ENCODE measurements at regions not wholly inside any gene's neighbourhood (a gene's known extent, or its start where the extent isn't known, plus 50 kb on each side); places are given as distances from the start of the nearest gene placed in this dataset.

DNA sequence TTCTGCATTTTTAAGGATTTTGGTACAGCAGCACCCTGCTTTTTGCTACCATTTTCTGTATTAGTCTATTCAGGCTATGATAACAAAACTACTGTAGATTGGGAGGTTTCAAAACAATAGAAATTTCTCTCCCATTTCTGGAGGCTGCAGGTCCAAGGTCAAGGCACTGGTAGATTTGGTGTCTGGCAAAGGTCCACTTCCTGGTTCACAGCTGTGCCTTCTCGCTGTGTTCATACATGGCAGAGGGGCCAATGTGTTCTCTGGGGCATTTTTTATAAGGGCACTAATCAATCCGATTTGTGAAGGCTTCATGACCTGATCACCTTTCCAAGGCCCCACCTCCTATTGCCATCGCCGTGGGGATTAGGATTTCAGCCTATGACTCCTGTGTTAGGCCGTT is 268.1 kb upstream of the RTL1 start:
- H3K4me3 ChIP-seq (ENCODE audit: low read length) = no peak overlapping the region
- intact Hi-C loops (cut with DNase I, micrococcal nuclease) = no loop called here
- no peaks in the 10 kb centered on the region for H3K4me1 ChIP-seq (ENCODE audit: insufficient read depth, low read length)
- Mint-ChIP-seq H3K4me1 (ENCODE audit: low read depth) (no peaks in the 10 kb centered on the region), H3K4me3 (no peak overlapping the region), H3K27me3 (peaks cover 16% of the 10 kb centered on the region), H3K9me3 (peaks cover 14% of the 10 kb centered on the region), H3K27ac (no peak overlapping the region), H3K36me3 (ENCODE audit: low read depth) (no peaks in the 10 kb centered on the region)
- peaks cover 0 to 5% of the 10 kb centered on the region in 2 experiments for H3K27me3 ChIP-seq (ENCODE audit: control insufficient read depth in 1 of 2, insufficient read depth in 2 of 2, low read length in 2 of 2)
- no peak for TF ChIP-seq CTCF (IDR thresholded peaks at IDR 0.05)
- peaks cover 8 to 12% of the 10 kb centered on the region in 2 experiments for H3K9me3 ChIP-seq (ENCODE audit: control insufficient read depth in 1 of 2, insufficient read depth in 1 of 2, low read length in 2 of 2)
- ATAC-seq (ENCODE audit: poor library complexity) = no peak
- ChIA-PET POLR2A (no interaction called here), CTCF (no interaction called here)
- DNase-seq = no peak
- H3K36me3 ChIP-seq (ENCODE audit: insufficient read depth, low read length) = no peaks in the 10 kb centered on the region
- H3K27ac ChIP-seq (ENCODE audit: low read depth in 1 of 2, low read length in 2 of 2) = no peak overlapping the region

- intact Hi-C loops (cut with DNase I, micrococcal nuclease) = no loop called here
- ChIA-PET POLR2A (no interaction called here), CTCF (no interaction called here)
- peaks cover 0 to 5% of the 10 kb centered on the region in 2 experiments for H3K27me3 ChIP-seq (ENCODE audit: control insufficient read depth in 1 of 2, insufficient read depth in 2 of 2, low read length in 2 of 2)
- peaks cover 0 to 6% of the 10 kb centered on the region in 2 experiments for H3K9me3 ChIP-seq (ENCODE audit: control insufficient read depth in 1 of 2, insufficient read depth in 1 of 2, low read length in 2 of 2)
- peaks cover 5% of the 10 kb centered on the region for H3K9me3 Mint-ChIP-seq
- no peaks in the 10 kb centered on the region for H3K36me3 ChIP-seq (ENCODE audit: insufficient read depth, low read length)
- no peaks in the 10 kb centered on the region for H3K4me1 ChIP-seq (ENCODE audit: insufficient read depth, low read length)
- H3K27ac ChIP-seq (ENCODE audit: low read depth in 1 of 2, low read length in 2 of 2) = no peak overlapping the region
- no peaks in the 10 kb centered on the region for H3K4me1 Mint-ChIP-seq (ENCODE audit: low read depth)
- no peak overlapping the region for H3K4me3 Mint-ChIP-seq
- DNase-seq = no peak
- H3K4me3 ChIP-seq (ENCODE audit: low read length) = no peak overlapping the region
- no peak overlapping the region for H3K27ac Mint-ChIP-seq
- no peak for TF ChIP-seq CTCF (IDR thresholded peaks at IDR 0.05)
- ATAC-seq (ENCODE audit: poor library complexity) = no peak
- H3K36me3 Mint-ChIP-seq (ENCODE audit: low read depth) = no peaks in the 10 kb centered on the region
- peaks cover 16% of the 10 kb centered on the region for H3K27me3 Mint-ChIP-seq
Observed at GRCh38 chr14:101173698-101174521, 270.4 kb upstream of the RTL1 start.

DNA sequence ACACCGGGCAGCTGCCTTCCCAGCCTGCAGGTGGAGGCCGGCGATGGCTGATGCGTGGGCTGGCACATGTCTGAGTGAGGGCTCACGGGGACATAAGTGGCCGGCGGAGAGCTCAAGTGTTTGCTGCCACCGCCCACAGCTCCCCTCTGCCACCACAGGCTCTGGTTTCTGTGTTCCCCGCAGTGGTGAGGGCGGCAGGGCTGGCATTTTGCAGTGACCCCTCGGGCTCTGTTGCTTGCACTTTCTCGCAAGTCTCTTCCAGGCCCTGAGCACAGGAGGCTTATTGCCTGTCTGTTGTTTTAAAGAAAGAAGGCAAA is 271.0 kb upstream of the RTL1 start:
- peaks cover 5% of the 10 kb centered on the region for H3K9me3 Mint-ChIP-seq

More for the DNA sequence above, 271.0 kb upstream of the RTL1 start:
- peaks cover 16% of the 10 kb centered on the region for H3K27me3 Mint-ChIP-seq
- H3K4me3 ChIP-seq (ENCODE audit: low read length) = no peak overlapping the region
- no peaks in the 10 kb centered on the region for H3K4me1 ChIP-seq (ENCODE audit: insufficient read depth, low read length)
- peaks cover 0 to under 1% of the 10 kb centered on the region in 2 experiments for H3K9me3 ChIP-seq (ENCODE audit: control insufficient read depth in 1 of 2, insufficient read depth in 1 of 2, low read length in 2 of 2)
- no peaks in the 10 kb centered on the region for H3K36me3 Mint-ChIP-seq (ENCODE audit: low read depth)
- H3K27ac Mint-ChIP-seq = no peak overlapping the region
- no peaks in the 10 kb centered on the region for H3K36me3 ChIP-seq (ENCODE audit: insufficient read depth, low read length)
- no peak for DNase-seq
- H3K27me3 ChIP-seq (ENCODE audit: control insufficient read depth in 1 of 2, insufficient read depth in 2 of 2, low read length in 2 of 2) = peaks cover 0 to 5% of the 10 kb centered on the region in 2 experiments
- ChIA-PET CTCF (no interaction called here), POLR2A (no interaction called here)
- H3K27ac ChIP-seq (ENCODE audit: low read depth in 1 of 2, low read length in 2 of 2) = no peak overlapping the region
- TF ChIP-seq CTCF (IDR thresholded peaks at IDR 0.05) = no peak
- no peaks in the 10 kb centered on the region for H3K4me1 Mint-ChIP-seq (ENCODE audit: low read depth)
- ATAC-seq (ENCODE audit: poor library complexity) = no peak
- intact Hi-C loops (cut with DNase I, micrococcal nuclease) = no loop called here
- H3K4me3 Mint-ChIP-seq = no peak overlapping the region

All from CD4-positive, alpha-beta T cell (primary cell).